H1 (cell line): ENCODE measurements at regions not wholly inside any gene's neighbourhood (a gene's known extent, or its start where the extent isn't known, plus 50 kb on each side); places are given as distances from the start of the nearest gene placed in this dataset.
"Not testable (repeated sequence)": the region's sequence is repeated elsewhere in the genome, so short reads cannot be mapped to it uniquely, and the experiment has no call there.

Experiments used
- CTCF ChIA-PET: fragments of 300-600 bp; sonication (Branson Sonifier 250); formaldehyde crosslinking; loops from one replicate; lab custom pipeline; 2021; ENCODE audit not compliant: partially characterized antibody; lab: Charles Lee
- POLR2A ChIA-PET: fragments of 300-600 bp; sonication (Branson Sonifier 250); formaldehyde crosslinking; loops from one replicate; lab custom pipeline; 2021; ENCODE audit warnings: inconsistent platforms; ENCODE audit not compliant: partially characterized antibody; lab: Charles Lee
- DNase-seq, 2 experiments: peaks; one replicate each; pipeline versions ENCODE4 v3.0.0 to v3.0.0-alpha.2; 2010 to 2022; ENCODE audit warnings: low spot score in 2 of 2, low read depth in 1 of 2, mixed read lengths in 1 of 2
- FAIRE-seq: peaks from 2 replicates; lab custom pipeline; 2011; peaks lifted over from hg19 to GRCh38; lab: Jason Lieb, UNC
- H2AFZ ChIP-seq: 2 replicates; pipeline ENCODE4 v1.8.1; 2012; ENCODE audit warnings: low read length, inconsistent platforms
- H2AK5ac ChIP-seq: 2 replicates; pipeline ENCODE4 v1.6.1; 2013; ENCODE audit warnings: low read depth, low read length
- H2BK120ac ChIP-seq: replicated peaks from 2 replicates; pipeline ENCODE3; 2013; ENCODE audit warnings: low read depth, low read length, inconsistent platforms
- H2BK12ac ChIP-seq: 2 replicates; pipeline ENCODE4 v1.6.1; 2013; ENCODE audit warnings: low read depth, low read length
- H2BK15ac ChIP-seq: 2 replicates; pipeline ENCODE4 v1.6.1; 2013; ENCODE audit warnings: low read length
- H2BK20ac ChIP-seq: 2 replicates; pipeline ENCODE4 v1.6.1; 2013; ENCODE audit warnings: low read length
- H2BK5ac ChIP-seq: 2 replicates; pipeline ENCODE4 v1.6.1; 2013; ENCODE audit warnings: low read depth, low read length
- H3K14ac ChIP-seq: 2 replicates; pipeline ENCODE4 v1.6.1; 2013; ENCODE audit warnings: inconsistent platforms; ENCODE audit not compliant: insufficient read length
- H3K18ac ChIP-seq: 2 replicates; pipeline ENCODE4 v1.6.1; 2013; ENCODE audit warnings: low read length; ENCODE audit errors: extremely low read depth
- H3K23ac ChIP-seq: 2 replicates; pipeline ENCODE4 v1.6.1; 2013; ENCODE audit warnings: inconsistent platforms; ENCODE audit not compliant: insufficient read length
- H3K23me2 ChIP-seq: 2 replicates; pipeline ENCODE4 v1.6.1; 2013; ENCODE audit warnings: low read depth, low read length
- H3K27ac ChIP-seq: 2 replicates; pipeline ENCODE4 v1.6.1; 2011; ENCODE audit warnings: low read depth, low read length, inconsistent platforms
- H3K27me3 ChIP-seq, 4 experiments: replicated peaks in 1 of 4; 1 replicate in 1 of 4; 2 replicates in 3 of 4; pipeline versions ENCODE4 v1.6.1 to v1.8.1; 2011 to 2013; ENCODE audit warnings: low read length in 3 of 4, mild to moderate bottlenecking in 3 of 4, inconsistent platforms in 2 of 4, mixed read lengths in 2 of 4, moderate library complexity in 1 of 4; ENCODE audit not compliant: control insufficient read depth in 3 of 4, insufficient read depth in 3 of 4; ENCODE audit errors: extremely low read depth in 1 of 4
- H3K36me3 ChIP-seq, 4 experiments: 2 replicates each; pipeline versions ENCODE4 v1.6.1 to v1.8.1; 2011 to 2013; ENCODE audit warnings: mild to moderate bottlenecking in 4 of 4, low read length in 3 of 4, moderate library complexity in 2 of 4, control low read depth in 1 of 4, inconsistent platforms in 1 of 4; ENCODE audit not compliant: insufficient read depth in 4 of 4, control insufficient read depth in 2 of 4
- H3K4ac ChIP-seq: replicated peaks from 2 replicates; pipeline ENCODE3; 2013; ENCODE audit warnings: low read length, low read depth, mixed read lengths, inconsistent platforms; ENCODE audit not compliant: insufficient read length
- H3K4me1 ChIP-seq, 4 experiments: replicated peaks in 1 of 4; 1 replicate in 1 of 4; 2 replicates in 3 of 4; pipeline versions ENCODE4 v1.6.1 to v1.8.1; 2011 to 2013; ENCODE audit warnings: low read length in 3 of 4, inconsistent platforms in 2 of 4, mixed read lengths in 1 of 4; ENCODE audit not compliant: insufficient read depth in 4 of 4, control insufficient read depth in 3 of 4
- H3K4me2 ChIP-seq, 2 experiments: 2 replicates each; pipeline versions ENCODE4 v1.6.1 to v1.8.1; 2011 to 2013; ENCODE audit warnings: low read depth in 2 of 2, low read length in 2 of 2, control low read depth in 1 of 2, inconsistent platforms in 1 of 2, mild to moderate bottlenecking in 1 of 2; ENCODE audit not compliant: insufficient read depth in 1 of 2
- H3K4me3 ChIP-seq, 4 experiments: fragments of 200-600, 300-600 bp in 1 of 4; sonication (generic), shearing (Covaris generic), sonication (Bioruptor Twin) in 1 of 4; 2 replicates each; pipeline versions ENCODE4 v1.5.1 to v1.8.1; 2011 to 2016; ENCODE audit warnings: low read length in 4 of 4, low read depth in 3 of 4, control low read depth in 2 of 4, inconsistent platforms in 2 of 4, mild to moderate bottlenecking in 2 of 4, mixed read lengths in 1 of 4, moderate library complexity in 1 of 4; ENCODE audit not compliant: insufficient read depth in 2 of 4; ENCODE audit errors: extremely low read depth in 1 of 4
- H3K56ac ChIP-seq: replicated peaks from 2 replicates; pipeline ENCODE3; 2013; ENCODE audit warnings: low read depth, mild to moderate bottlenecking, mixed read lengths, low read length, inconsistent platforms; ENCODE audit not compliant: insufficient read length
- H3K79me1 ChIP-seq: 2 replicates; pipeline ENCODE4 v1.6.1; 2013; ENCODE audit warnings: low read depth, low read length, control low read depth
- H3K79me2 ChIP-seq, 2 experiments: 2 replicates each; pipeline versions ENCODE4 v1.6.1 to v1.8.1; 2012 to 2013; ENCODE audit warnings: low read length in 2 of 2, mild to moderate bottlenecking in 2 of 2, inconsistent platforms in 1 of 2; ENCODE audit not compliant: insufficient read depth in 2 of 2, control insufficient read depth in 1 of 2
- H3K9ac ChIP-seq, 4 experiments: replicated peaks in 1 of 4; 1 replicate in 1 of 4; 2 replicates in 3 of 4; pipeline versions ENCODE4 v1.6.1 to v1.8.1; 2011 to 2013; ENCODE audit warnings: low read depth in 3 of 4, low read length in 3 of 4, control low read depth in 2 of 4, mild to moderate bottlenecking in 2 of 4, moderate library complexity in 2 of 4, inconsistent platforms in 1 of 4; ENCODE audit errors: extremely low read depth in 1 of 4
- H3K9me3 ChIP-seq, 2 experiments: 2 replicates each; pipeline versions ENCODE4 v1.6.1 to v1.8.1; 2012 to 2013; ENCODE audit warnings: mild to moderate bottlenecking in 2 of 2, moderate library complexity in 2 of 2, control low read depth in 1 of 2, inconsistent platforms in 1 of 2, low read depth in 1 of 2, low read length in 1 of 2, mixed read lengths in 1 of 2; ENCODE audit not compliant: insufficient read depth in 2 of 2
- H4K20me1 ChIP-seq, 2 experiments: replicated peaks in 1 of 2; 2 replicates each; pipeline versions ENCODE3 to v1.8.1; 2011 to 2013; ENCODE audit warnings: inconsistent platforms in 2 of 2, low read length in 2 of 2, mild to moderate bottlenecking in 1 of 2; ENCODE audit not compliant: insufficient read depth in 2 of 2, control insufficient read depth in 1 of 2
- H4K5ac ChIP-seq: 2 replicates; pipeline ENCODE4 v1.6.1; 2013; ENCODE audit warnings: low read length, low read depth, mixed read lengths, inconsistent platforms; ENCODE audit not compliant: insufficient read length
- H4K8ac ChIP-seq: 2 replicates; pipeline ENCODE4 v1.8.0; 2013; ENCODE audit warnings: mild to moderate bottlenecking, moderate library complexity, low read length, inconsistent platforms; ENCODE audit not compliant: insufficient read depth; ENCODE audit errors: extremely low read depth
- H4K91ac ChIP-seq: replicated peaks from 2 replicates; pipeline ENCODE3; 2013; ENCODE audit warnings: low read length, mixed read lengths, inconsistent platforms; ENCODE audit not compliant: insufficient read length
- WGBS, 2 experiments: shearing (Covaris generic) in 1 of 2; methylation state at CpG; one replicate each; pipeline versions ENCODE4 v1.1.6 to v1.1.7; 2013 to 2015; ENCODE audit warnings: low lambda C conversion rate in 2 of 2, mixed read lengths in 2 of 2, inconsistent platforms in 1 of 2, low coverage in 1 of 2, missing lambda C conversion rate in 1 of 2; ENCODE audit not compliant: insufficient replicate concordance in 2 of 2, insufficient coverage in 1 of 2, insufficient read length in 1 of 2; ENCODE audit errors: extremely low coverage in 1 of 2, missing lambda C conversion rate in 1 of 2; 5-methylcytosine and 5-hydroxymethylcytosine counted together

GRCh38 chr4:53833302-53834003 is 231.0 kb downstream of the CHIC2 start:
- DNase-seq, H4K5ac ChIP-seq, H3K18ac ChIP-seq, H4K8ac ChIP-seq, FAIRE-seq, H3K4ac ChIP-seq, H3K9ac ChIP-seq, H3K4me3 ChIP-seq, H3K23ac ChIP-seq, H3K27ac ChIP-seq, H2BK15ac ChIP-seq, H3K79me2 ChIP-seq, H2AFZ ChIP-seq, H3K23me2 ChIP-seq, H4K91ac ChIP-seq, H2BK12ac ChIP-seq, H2BK20ac ChIP-seq, H3K27me3 ChIP-seq, H3K4me2 ChIP-seq, H2BK5ac ChIP-seq, H3K14ac ChIP-seq, H2AK5ac ChIP-seq, H3K79me1 ChIP-seq, H3K56ac ChIP-seq, POLR2A ChIA-PET, H3K4me1 ChIP-seq, H4K20me1 ChIP-seq, H2BK120ac ChIP-seq, H3K36me3 ChIP-seq: not testable (repeated sequence)
- peaks cover 44 to 49% of the 10 kb centered on the region in 2 experiments for H3K9me3 ChIP-seq
- 93% methylated on average over 7 of the region's 7 CpGs; no CpG with 5 or more reads in 1 of the 2 experiments for WGBS, 2 experiments
- CTCF ChIA-PET, result interaction anchor here (0.6 to 1.1 kb wide), 2 partner anchors 35 to 127 kb away, joined by 3 read pairs; no protein-coding TSS in a partner anchor
